PC-9 (cell line): ENCODE measurements at regions not wholly inside any gene's neighbourhood (a gene's known extent, or its start where the extent isn't known, plus 50 kb on each side); places are given as distances from the start of the nearest gene placed in this dataset.

Source experiments
- CTCF ChIP-seq: fragments of 200-600 bp; sonication (generic); conservative IDR thresholded peaks from 2 replicates; pipeline ENCODE4 v1.6.1; 2017; ENCODE audit warnings: mixed run types, antibody characterized with exemption, mild to moderate bottlenecking, moderate library complexity
- EZH2 ChIP-seq: fragments of 200-600 bp; sonication (generic); IDR thresholded peaks from 2 replicates; pipeline ENCODE4 v1.8.0; 2017; ENCODE audit warnings: antibody characterized with exemption, low read depth

- no peak for TF ChIP-seq EZH2
- no peak for TF ChIP-seq CTCF
These were observed 111.1 kb upstream of the SCAF11 start for GRCh38 chr12:46101485-46101869.
